Heart right ventricle (tissue), 16 donors: ENCODE measurements at regions not wholly inside any gene's neighbourhood (a gene's known extent, or its start where the extent isn't known, plus 50 kb on each side); places are given as distances from the start of the nearest gene placed in this dataset.
"Not testable (repeated sequence)": the region's sequence is repeated elsewhere in the genome, so short reads cannot be mapped to it uniquely, and the experiment has no call there.

Experiments
- ATAC-seq, 8 donors: fragments of 200-7000 bp; cut with Tn5 transposase; one replicate each; pipeline ENCODE4 v1.9.1; 2020; ENCODE audit warnings: mild to moderate bottlenecking in 8 of 8, moderate library complexity in 8 of 8, moderate number of reproducible peaks in 1 of 8
- DNase-seq, 2 donors: peaks; one replicate each; pipeline ENCODE4 v3.0.0-alpha.2; 2020
- H3K27ac ChIP-seq, 10 donors: fragments of 200-600 bp; sonication (generic) in 2 of 10; one replicate each; pipeline versions ENCODE4 v1.5.0 to v1.8.0; 2020 to 2022; ENCODE audit warnings: mild to moderate bottlenecking in 3 of 10
- H3K27me3 ChIP-seq, 7 donors: fragments of 200-600 bp; one replicate each; pipeline ENCODE4 v1.8.0; 2021 to 2022; ENCODE audit warnings: mild to moderate bottlenecking in 2 of 7
- H3K36me3 ChIP-seq, 9 donors: fragments of 200-600 bp; sonication (generic) in 1 of 9; one replicate each; pipeline versions ENCODE4 v1.5.0 to v1.8.0; 2020 to 2022; ENCODE audit warnings: mild to moderate bottlenecking in 2 of 9
- H3K4me1 ChIP-seq, 9 donors: fragments of 200-600 bp; sonication (generic) in 1 of 9; one replicate each; pipeline versions ENCODE4 v1.5.0 to v1.8.0; 2020 to 2022; ENCODE audit warnings: mild to moderate bottlenecking in 4 of 9
- H3K4me3 ChIP-seq, 10 donors: fragments of 200-600 bp; sonication (generic) in 2 of 10; one replicate each; pipeline versions ENCODE4 v1.5.0 to v1.8.0; 2020 to 2022; ENCODE audit warnings: mild to moderate bottlenecking in 7 of 10, moderate library complexity in 2 of 10
- H3K9me3 ChIP-seq, 11 donors: fragments of 200-600 bp in 10 of 11; sonication (generic) in 2 of 11; one replicate each; pipeline versions ENCODE4 v1.5.0 to v1.8.0; 2013 to 2022; ENCODE audit warnings: mild to moderate bottlenecking in 2 of 11, control low read depth in 1 of 11, moderate library complexity in 1 of 11
- CTCF ChIP-seq, 9 donors: fragments of 200-600 bp; sonication (generic) in 2 of 9; IDR thresholded peaks; one replicate each; pipeline versions ENCODE4 v1.5.0 to v1.8.0; 2021 to 2022; ENCODE audit warnings: antibody characterized with exemption in 9 of 9, mild to moderate bottlenecking in 5 of 9, moderate library complexity in 1 of 9
- WGBS, 2 donors: extraction: QIAGEN DNeasy Blood & Tissue Kit; methylation state at CpG; one replicate each; pipeline ENCODE4 v1.1.7; 2013; ENCODE audit warnings: inconsistent platforms in 1 of 2; 5-methylcytosine and 5-hydroxymethylcytosine counted together
- intact Hi-C, 10 donors: fragments of 100-400 bp; cut with DNase I; formaldehyde crosslinking; loops; one replicate each; pipeline versions ENCODE4 v1.11.1 to v1.14.2; 2022
- donor health status: Arrhythmogenic right ventricular cardiomyopathy.
- donor health status: ischemic (EF 13 %, LVEDD 7.1; RV severe dilation, severe dysfunction).
- donor health status: healthy with polysubstance abuse.
- donor health status: DM: no; HTN: yes; CAD: no.
- donor health status: DM: no; HTN: no; CAD: no.
- donor health status: ischemic (EF 25% LVEDD 6.9; RV normal size, moderate dysfunction).
- donor health status: ischemic (EF 25% LVEDD 5.7; RV mildly dilated, moderate dysfunction).
- donor health status: healthy.
- donor health status: DM: yes; HTN: yes; CAD: no.
- donor health status: Ischemic cardiomyopathy.
- donor health status: ischemic (EF 35%, LVEDD 5.7; RV mildly dilated, moderate dysfunction).
- donor health status: nonischemic (EF 11% LVEDD 7.7; RV severe dilation, severe dysfunction).
- donor health status: DM: yes; HTN: yes; CAD: no.
- donor health status: PGD.
- donor health status: ischemic (EF 29% LVEDD 5.4; RV normal size, mild dysfunction).
- donor health status: nonischemic (EF 23%, LVEDD 6.1; RV moderate dilation, normal function).

DNA sequence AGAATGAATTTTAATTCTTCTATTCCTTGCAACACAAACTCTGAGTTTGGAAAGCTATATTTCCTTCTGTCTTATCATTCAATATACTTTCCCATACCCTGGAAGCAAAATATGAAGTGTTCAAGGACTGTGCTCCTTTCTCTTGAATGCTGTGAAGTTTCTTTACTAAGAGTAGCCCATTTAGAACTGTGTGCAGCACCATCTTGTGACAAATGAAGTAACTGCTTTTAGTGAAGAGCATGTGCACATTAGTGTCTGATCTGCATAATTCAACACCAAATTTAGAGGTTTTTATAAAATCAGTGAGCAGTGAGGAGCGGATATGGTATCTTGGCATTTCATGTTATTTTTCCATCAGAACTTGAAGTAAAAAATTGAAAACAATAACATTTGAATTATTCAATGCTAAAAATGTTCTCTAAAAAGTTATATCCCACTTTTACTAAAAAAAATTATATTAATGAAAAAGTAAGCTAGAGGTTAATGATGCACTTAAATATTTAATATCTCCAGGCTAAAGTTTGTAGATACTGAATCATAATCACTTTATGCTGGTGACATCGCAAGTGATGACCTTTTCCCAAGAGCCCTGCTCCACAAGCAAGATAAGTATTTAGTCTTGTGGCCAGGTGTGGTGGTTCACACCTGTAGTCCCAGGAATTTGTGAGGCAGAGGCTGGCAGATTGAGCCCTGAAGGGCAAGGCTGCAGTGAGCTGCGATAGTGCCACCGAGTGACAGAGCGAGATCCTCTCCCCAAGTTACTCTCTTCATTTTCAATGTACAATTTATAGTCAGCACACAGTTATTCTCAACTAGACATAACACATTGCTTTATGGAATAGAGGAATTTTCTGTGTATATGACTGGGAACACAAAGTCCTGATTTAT is 108.8 kb upstream of the PCLO start:
- no peaks in the 10 kb centered on the region for H3K9me3 ChIP-seq
- H3K27ac ChIP-seq = no peak overlapping the region
- H3K4me3 ChIP-seq = no peak overlapping the region
- H3K4me1 ChIP-seq = no peaks in the 10 kb centered on the region
- intact Hi-C loops = loop anchor here in 4 of 10 donors (2.0 to 10.0 kb wide), 3 partner anchors 457 to 461 kb away; no protein-coding TSS in a partner anchor
- WGBS, 2 donors = 77 to 79% methylated on average over 5 of the region's 5 CpGs
- ATAC-seq (peak in 1 of 8 donors; percentile 47), DNase-seq (no peak)
- no peaks in the 10 kb centered on the region for H3K27me3 ChIP-seq
- peak in 7 of 9 donors; percentile 12 to 49 (median 29) for TF ChIP-seq CTCF (IDR thresholded peaks at IDR 0.05)
- H3K36me3 ChIP-seq = no peaks in the 10 kb centered on the region

DNA sequence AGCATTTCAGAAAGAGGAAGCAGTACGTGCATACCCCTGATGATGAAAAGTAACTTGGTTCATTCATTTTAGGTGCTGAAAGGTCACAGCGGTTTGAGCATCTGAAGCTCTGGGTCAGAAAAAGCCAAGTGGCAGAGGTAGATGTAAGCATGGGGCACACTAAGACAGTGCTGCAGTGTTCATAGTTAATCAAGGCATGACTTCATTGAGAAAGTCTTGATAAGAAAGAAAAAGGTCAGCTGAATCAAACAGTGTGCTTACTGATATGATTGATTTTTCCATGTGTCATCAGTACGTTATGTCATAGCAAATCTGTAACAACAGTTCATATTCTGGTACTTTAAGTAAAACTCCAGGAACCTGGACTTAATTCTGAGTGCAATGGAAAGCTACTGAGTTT is 107.7 kb upstream of the PCLO start:
- intact Hi-C loops = loop anchor here in 4 of 10 donors (2.0 to 10.0 kb wide), 3 partner anchors 456 to 460 kb away; no protein-coding TSS in a partner anchor
- 35 to 42% methylated on average over 3 of the region's 3 CpGs for WGBS, 2 donors
- Histone ChIP-seq H3K36me3 (no peaks in the 10 kb centered on the region), H3K9me3 (no peaks in the 10 kb centered on the region), H3K4me1 (no peaks in the 10 kb centered on the region), H3K27ac (no peak overlapping the region), H3K27me3 (no peaks in the 10 kb centered on the region), H3K4me3 (no peak overlapping the region)
- ATAC-seq (no peak), DNase-seq (no peak)
- TF ChIP-seq CTCF (IDR thresholded peaks at IDR 0.05) = no peak

GRCh38 chr7:83267141-83267631 is 104.5 kb upstream of the PCLO start:
- no peaks in the 10 kb centered on the region for H3K4me1 ChIP-seq
- DNase-seq (no peak), ATAC-seq (no peak)
- H3K36me3 ChIP-seq = no peaks in the 10 kb centered on the region
- H3K27me3 ChIP-seq = no peaks in the 10 kb centered on the region
- no peaks in the 10 kb centered on the region for H3K9me3 ChIP-seq
- intact Hi-C loops = loop anchor here in 1 of 10 donors (5.0 kb wide), 1 partner anchor 455 kb away; no protein-coding TSS in a partner anchor
- no peak overlapping the region for H3K4me3 ChIP-seq
- no peak for TF ChIP-seq CTCF (IDR thresholded peaks at IDR 0.05)
- no peak overlapping the region for H3K27ac ChIP-seq
- WGBS, 2 donors = 49 to 54% methylated on average over 2 of the region's 2 CpGs

GRCh38 chr7:83263442-83264034 is 100.9 kb upstream of the PCLO start:
- H3K27ac ChIP-seq, H3K36me3 ChIP-seq, H3K4me3 ChIP-seq, intact Hi-C loops, ATAC-seq, H3K9me3 ChIP-seq, H3K4me1 ChIP-seq, H3K27me3 ChIP-seq, DNase-seq: not testable (repeated sequence)
- WGBS, 2 donors = 80 to 82% methylated on average over 10 of the region's 10 CpGs
